NOMO-1 treated with DMSO at 0.1 percent for 48 hours (cell line): ENCODE measurements at regions not wholly inside any gene's neighbourhood (a gene's known extent, or its start where the extent isn't known, plus 50 kb on each side); places are given as distances from the start of the nearest gene placed in this dataset.
"Not testable (repeated sequence)": the region's sequence is repeated elsewhere in the genome, so short reads cannot be mapped to it uniquely, and the experiment has no call there.

Source experiments
- DNase-seq: peaks from one replicate; lab custom pipeline; 2025; ENCODE audit not compliant: unreplicated experiment; lab: John Stamatoyannopoulos, UW

DNA sequence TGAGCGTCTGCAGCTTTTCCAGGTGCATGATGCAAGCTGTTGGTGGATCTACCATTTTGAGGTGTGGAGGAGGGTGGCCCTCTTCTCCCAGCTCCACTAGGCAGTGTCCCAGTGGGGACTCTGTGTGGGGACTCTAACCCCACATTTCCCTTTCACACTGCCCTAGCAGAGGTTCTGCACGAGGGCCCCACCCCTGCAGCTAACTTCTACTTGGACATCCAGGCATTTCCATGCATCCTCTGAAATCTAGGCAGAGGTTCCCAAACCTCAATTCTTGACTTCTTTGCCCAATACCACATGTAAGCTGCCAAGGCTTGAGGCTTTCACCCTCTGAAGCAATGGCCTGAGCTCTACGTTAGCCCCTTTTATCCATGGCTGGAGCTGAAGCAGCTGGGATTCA is 61.4 kb upstream of the HGFAC start:
- DNase-seq = not testable (repeated sequence)

DNA sequence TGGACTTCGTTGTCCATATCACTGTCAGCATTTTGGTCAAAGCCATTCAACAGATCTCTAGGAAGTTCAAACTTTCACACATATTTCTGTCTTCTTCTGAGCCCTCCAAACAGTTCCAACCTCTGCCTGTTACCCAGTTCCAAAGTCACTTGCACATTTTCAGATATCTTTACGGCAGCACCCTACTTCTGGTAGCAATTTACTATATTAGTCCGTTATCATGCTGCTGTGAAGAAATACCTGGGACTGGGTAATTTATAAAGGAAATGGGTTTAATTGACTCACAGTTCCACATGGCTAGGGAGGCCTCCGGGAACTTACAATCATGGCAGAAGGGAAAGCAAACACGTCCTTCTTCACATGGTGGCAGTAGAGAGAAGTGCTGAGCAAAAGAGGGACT is 60.6 kb upstream of the HGFAC start:
- DNase-seq = not testable (repeated sequence)

DNA sequence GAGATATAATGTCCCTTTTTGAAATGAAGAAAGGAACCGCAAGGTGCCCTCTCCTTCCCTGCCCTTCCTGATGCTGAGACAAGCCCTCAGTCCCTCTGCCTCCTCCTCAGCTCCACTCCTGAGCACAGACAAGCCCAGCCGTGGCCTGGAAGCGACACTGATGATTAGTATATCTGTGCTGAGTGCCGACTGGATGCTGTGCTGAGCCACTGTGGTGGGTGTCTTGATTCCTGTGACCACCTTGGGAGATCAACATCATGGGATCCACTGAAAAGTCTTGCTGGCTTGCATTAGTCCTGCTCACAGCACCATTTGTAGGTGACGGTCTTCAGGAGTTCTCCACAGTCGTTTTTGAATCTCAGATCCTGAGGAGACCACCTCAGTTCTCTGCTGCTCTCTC is 59.5 kb upstream of the HGFAC start:
- no peak for DNase-seq

DNA sequence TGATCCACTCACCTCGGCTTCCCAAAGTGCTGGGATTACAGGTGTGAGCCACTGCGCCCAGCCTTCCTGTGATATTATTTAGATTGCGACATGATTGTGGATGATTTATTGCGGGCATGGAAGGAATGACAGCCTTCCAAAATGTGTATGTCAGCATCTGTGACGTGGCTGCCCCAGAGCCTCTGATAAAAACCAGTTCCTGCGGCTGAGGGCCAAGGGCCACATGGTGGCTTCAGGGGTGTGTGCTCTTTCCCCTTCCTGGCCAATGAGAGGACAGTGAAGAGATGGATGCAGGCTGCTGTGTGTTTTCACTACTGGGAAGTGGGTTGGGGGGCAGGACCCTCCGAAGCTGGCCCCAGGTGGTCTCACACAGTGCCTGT is 57.4 kb upstream of the HGFAC start:
- DNase-seq = no peak

DNA sequence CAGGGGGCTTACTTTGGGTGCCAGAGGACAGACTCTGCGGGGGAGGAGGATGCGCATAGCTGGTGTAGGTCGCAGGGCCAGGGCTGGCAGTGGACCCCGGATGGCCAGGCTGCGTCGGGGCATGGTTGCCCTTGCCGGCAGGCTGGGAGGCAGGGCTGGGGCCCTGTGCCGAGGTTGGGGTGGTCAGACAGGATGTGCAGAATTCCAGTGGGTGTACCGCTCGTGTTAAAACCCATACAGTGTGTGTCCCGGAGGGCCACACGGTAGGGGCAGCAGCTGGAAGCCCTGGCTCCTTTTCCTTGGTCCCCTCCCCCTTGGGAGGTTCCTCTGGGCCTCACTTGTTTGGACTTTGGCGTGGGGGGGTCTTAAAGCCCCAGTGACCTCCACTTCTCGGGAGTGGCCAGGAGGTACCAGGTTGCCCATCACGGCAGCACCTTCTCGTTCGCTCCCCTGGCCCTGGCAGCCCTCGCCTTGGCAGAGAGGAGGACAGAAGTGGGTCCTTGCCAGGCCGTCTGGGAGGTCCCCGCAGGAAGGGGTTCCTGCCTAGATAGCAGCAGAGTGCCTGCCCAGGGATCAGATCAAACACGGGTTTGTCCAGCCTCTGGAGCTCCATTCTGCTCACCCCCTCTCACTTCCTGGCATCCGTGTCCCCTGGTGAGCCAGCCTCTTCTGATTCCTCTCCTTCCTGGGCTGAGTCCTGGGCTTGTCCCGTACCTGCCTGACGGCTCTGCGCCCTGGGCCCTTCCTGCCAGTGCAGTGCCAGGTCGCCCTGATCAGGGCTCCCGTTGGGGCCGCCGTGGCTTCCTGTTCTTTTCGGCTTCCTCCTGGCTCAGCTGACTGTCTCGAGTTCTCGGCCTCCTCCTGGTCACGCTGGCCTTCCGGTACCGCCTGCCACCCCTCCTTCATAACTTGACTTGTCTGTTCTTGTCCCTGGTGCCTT is 56.7 kb upstream of the HGFAC start:
- DNase-seq = peak; percentile 45

DNA sequence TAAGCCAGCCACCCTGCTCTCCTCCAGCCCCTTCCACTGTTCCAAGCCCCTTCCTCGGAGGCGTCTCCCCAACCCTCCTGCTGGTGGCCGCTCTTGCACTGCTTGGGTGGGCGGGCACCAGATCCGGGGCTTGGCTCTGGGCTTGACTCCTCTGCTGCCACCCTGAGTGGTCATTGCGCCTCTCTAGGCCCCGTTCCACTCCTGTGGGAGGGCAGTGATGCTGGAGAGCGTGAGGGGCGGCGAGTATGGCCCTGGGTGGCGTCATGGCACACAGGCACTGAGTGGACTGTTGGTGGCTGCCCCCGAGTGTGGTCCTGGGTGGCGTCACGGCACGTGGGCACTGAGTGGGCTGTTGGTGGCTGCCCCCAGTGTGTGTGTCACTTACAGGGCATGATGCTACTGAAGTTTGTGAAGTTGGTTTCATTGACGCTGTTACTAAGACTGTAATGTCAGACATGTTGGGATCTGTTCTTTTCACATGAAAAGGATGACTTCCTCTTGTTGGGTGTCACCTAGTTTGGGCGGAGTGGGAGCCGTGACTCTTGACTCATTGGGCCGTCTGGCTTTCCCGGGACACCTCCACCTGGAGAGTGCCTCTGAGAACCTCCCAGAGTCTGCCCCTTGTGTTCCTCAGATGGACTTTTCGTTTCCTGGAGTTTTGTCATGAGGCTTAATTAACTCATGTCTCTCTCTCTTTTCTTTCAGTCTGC is 55.9 kb upstream of the HGFAC start:
- no peak for DNase-seq

DNA sequence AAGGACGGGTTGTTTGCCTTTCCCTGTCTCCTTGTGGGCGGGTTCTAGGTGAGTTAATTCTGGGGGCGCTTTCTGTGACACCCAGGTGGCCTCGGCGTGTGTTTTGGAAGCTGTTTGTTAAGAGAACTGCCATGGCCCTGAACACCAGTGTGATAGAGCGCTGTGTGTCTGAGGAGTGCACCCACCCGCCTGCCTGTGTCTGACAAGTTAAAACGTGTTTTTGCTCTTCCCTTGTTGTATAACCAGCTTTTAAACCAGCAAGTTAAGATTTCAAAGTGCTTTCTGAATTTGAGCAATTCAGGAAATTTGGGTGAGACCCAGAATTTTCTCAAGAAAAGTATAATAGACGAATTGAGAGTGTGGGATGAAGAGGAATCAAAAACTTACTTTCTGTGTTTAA is 55.2 kb upstream of the HGFAC start:
- no peak for DNase-seq

DNA sequence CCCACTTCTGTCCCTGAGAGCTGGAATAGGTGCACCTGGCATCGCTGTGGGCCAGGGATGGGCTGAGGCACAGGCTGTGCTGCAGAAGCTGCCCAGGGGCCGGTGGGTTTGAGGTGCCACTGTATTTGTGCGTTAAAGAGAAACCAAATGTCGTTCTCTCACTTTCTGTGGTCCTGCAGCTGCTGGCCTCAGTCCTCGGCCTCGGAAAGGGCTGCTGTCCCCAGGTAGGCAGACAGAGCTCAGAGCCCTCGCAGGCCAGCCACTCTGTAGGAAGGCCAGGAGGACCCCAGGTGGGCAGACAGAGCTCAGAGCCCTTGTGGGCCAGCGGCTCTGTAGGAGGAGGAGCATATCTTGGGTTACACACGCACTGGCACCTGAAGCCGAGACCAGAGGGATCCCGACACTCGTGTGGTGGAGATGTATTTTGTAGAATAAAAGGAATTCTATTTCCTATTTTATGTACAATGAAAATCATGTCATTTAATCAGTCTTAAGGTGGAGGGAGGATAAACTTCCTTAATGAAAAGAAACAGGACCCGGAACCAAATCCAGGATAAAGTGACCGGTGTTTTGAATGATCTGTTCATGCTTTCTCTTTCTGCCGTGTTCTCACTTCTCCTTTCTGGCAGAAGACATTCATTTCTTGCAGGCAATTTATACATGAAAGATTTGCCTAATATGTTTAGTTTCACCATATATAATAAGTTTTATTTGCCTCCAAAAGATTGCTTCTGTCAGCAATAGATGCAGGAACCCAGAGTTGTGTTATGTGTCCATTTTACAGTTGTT is 54.4 kb upstream of the HGFAC start:
- DNase-seq = peak; percentile 85

DNA sequence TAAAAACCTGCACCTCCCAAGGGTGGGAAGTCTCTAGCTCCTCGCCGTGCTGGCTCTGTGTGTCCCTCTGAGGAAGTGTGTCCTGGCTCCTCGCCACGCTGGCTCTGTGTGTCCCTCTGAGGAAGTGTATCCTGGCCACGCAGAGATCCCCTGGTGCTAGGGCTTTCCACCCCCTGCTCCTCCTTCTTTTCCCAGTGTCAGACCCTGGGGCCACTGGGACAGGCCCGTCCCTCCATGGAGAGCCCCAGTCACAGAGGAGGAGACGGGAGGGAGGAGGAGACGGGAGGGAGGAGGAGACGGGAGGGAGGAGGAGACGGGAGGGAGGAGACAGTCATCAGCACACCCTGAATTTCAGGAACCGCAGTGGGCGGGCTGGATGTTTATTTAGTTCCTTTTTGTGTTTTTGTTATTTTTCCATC is 53.8 kb upstream of the HGFAC start:
- peak; percentile 46 for DNase-seq

DNA sequence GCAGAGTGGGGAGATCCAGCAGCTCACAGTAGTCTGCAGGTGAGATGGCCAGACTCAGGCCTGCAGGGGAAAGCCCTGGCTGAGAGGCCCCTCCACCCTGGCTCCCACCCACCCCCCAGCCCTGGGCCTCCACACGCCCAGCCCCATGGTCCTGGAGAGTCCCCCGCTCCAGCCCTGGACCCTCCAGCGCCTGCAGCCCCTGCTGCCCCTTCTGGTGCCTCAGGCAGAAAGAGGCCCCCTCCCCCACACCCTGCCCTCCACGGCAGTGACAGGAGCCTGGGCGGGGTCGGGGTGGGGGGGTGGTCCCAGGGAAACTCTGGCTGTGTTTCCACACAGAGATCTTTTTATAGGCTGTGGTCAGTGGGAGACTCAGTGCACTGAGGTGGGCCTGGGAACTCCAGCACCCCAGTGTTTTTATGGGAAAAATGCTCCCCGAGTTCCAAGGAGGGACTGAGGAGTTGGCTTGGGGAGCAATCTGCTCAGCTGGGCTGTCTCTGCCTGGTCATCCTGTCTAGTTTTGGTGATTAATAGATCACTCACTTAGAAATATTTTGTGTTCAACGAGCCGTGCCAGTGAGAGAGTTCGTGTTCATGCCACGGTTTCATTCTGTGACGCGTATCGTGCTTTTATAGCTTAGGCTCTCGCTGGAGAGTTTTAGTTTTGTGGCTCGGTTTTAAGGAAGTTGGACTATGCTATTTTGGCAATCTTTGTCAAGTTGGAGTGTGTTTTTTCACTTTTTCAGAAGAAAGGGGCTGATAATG is 53.1 kb upstream of the HGFAC start:
- peak; percentile 83 for DNase-seq

DNA sequence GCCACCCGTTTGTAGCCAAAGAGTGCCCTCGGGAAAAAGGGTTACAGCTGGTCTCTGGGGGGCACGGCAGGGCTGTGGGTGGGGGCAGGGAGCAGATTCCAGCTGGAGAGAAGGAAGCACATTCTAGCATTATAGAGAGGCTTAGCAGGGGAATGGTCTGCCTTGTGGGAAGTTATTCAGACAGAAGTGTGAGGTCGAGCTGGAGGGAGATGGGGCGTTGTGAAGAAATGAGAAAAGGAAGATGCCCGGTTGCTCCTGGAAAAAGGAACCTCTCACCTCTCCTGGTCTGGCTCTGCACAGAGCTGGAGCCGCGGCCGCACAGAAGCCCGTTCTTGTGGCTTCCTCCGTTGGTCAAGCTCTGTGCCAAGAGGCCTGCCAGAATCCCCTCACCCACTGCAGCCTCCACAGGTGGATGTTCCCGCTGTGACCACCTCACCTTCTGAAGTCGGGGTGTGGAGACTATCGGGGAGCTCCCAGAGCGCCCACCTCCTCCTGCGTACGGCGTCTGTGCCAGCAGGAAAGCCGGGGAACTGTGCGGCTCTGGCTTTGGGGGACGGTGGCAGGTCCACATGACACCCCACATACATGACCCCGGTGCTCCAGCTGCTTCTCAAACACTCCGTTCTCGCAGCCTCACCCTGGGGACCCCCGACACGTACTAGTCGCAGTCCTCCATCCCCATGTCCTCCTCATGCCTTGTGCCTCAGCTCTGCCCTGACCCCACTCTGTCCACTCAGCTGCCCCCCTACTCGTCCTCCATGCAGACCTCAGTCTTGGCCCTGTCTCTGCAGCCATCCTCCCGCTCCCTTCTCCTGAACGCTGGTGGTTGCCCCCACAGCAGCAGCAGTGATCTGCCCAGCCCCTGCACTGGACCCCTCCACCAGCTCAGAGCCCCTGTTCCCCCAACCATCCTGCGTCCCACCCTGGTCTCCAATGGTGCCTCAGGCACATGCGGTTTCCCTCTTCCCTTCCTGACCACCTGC is 52.2 kb upstream of the HGFAC start:
- peak; percentile 50 for DNase-seq

DNA sequence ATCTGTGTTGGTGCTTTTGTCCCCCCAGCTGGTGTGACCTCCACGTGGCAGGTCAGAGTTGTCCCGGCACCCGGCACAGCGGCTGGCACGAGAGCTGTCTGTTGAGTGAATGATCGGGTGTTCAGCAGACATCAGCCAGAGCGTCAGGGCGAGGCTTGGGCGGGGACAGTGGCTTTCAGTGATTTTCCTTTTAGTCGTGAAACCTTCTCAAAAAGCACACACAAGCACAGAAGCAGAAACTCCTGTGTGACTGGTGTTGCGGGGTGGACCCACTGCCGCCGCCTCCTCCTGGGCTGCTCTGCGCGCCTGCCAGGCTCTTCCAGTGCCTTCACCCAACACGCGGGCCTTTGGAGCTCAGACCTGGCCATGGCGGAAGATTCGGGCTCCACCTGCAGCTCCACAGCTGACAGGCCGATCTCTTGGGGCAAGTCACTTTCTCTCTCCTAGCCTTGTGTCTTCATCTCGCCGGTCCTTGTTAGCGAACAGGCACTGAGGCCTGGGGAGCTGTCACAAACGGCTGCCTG is 51.4 kb upstream of the HGFAC start:
- DNase-seq = no peak

DNA sequence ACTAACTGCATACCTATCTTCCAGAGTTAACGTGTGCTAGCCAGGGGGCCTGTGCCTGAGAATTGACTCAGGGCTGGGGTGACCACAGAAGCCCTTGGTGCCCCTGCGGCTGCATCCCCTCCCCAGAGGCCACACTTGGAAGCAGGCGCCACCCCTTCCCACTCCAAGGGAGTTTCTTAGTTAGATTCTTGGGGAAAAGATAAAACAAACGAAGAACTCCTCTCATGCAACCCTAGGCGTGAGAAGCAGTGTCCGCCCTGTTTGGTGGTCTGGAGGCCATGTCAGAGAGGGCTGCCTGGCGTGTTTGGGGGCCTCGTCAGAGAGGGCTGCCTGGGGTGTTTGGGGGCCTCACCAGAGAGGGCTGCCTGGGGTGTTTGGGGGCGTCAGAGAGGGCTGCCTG is 50.3 kb upstream of the HGFAC start:
- DNase-seq = no peak
